ENCODE measurements at regions not wholly inside any gene's neighbourhood (a gene's known extent, or its start where the extent isn't known, plus 50 kb on each side); places are given as distances from the start of the nearest gene placed in this dataset.

DNA sequence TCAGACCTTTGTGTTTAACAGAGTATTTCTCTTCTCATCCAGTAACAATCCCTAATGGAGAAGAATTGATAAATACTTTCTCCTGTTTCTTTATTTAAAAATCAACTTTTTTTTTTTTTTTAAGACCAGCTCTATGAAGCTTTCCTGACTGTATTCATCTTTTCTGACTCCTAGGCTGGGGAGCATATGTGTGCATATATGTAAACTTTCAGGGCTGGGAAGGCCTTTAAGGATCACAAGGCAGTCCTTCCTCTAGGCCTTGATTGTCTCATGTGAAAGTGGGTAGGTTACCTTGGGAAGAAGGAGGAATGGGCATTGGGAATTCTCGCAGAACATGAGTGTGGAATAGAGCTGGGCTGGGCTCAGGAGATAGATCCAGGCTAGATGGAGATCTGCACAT is 292.9 kb upstream of the SALL1 start:
- no peak for DNase-seq

DNA sequence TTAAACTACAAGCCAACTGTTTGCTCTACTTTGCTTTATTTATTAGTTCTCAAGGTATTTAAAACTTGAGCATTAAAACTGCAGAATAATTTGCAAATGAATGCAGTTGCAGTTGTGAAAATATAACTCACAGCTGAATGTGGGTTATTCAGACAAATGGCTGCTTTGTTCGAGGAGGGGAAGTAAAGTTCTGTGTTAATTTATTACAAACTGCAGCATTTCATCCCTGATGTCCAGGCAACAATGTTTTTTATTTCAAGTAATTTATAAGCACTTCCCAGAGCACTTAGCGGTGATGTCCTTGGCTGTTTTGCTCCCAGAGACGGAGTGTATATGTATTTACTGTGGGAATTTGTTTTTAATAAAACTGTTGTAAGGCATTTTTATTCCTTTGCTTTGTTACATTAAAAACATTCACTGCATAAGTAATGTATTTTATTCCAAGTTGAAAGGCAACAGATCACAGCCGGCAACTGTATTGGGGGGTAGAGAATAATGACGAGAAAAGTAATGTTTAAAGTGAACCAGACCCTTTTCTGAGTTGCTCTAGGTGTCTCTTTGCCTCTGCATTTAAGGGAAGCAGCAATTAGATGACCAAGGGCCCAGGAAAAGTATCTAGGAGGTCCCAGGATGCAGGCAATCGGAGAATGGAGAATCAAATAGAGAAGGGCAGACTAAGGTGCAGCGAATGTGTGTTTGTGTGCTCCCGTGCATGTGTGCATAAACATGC is 291.2 kb upstream of the SALL1 start:
- no peak for DNase-seq

DNA sequence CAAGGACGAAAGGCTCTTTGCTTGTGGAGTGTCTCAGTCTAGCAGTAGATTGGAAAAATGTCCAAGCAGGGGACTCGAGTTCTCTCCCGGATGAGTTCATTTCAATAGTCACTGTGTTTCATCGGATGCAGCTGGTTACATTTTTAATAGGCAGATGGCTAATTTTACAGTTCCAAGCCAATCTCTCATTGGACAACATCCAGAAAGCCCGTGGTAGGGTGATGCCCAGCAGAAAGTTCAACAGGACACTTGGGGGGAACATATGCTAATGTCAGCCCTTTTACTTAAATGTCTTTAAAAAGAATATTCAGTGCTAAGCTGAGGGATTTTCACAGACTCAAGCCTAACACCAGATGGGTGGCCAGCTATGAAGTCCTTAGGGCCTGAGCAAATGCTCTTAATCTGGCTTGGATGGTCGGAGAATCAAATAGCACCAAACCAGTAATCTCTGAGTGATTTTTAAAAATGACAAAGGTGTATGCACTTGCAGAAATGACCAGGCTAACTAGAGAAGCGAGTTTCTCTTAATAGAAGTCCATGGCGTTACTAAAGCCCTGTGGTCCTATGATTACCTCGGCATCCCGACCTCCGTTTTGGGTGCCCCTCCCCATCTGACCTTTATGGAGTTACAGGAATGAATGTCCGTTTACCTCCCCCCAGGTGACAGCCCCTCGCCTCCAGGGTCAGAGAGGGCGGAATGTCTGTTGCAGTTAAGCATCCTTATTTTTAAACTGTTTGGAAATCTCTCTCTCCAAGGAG is 289.2 kb upstream of the SALL1 start:
- no peak for DNase-seq

DNA sequence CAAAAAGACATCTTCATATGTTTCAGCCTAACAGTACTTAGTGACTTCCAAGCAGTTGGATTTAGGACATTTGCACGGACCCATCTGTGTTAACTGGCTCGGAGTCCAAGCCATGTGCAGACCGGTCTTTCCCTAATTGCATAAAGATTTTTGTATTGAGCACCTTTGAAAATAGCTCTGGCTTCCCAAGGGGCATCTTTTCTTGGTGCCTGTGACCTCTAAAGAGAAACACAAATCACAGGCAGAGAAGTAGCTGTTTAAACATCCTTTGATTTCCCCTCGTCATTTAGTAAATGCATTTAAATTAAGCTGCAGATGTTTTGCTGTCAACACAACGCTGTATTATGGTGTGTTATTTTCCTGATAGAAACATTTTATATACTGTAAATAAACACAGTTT is 288.2 kb upstream of the SALL1 start:
- DNase-seq = no peak

DNA sequence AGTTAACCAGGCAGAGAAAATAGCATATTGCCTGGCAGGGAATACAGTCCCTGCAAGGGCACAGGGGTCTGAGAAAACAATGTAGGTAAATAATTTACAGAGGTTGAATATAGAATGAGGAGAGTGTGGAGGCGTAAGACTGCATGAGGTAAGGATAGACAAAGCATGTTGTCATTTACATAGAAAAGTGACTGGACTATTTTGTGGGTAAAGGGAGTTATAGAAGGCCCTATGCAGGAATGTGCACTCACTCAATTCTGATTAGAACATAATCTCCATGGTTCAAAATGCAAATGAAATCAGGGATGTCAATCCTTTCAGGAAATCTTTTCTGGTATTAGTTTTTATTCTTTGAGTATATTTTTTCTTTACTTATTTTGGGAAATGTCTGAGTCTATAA is 285.7 kb upstream of the SALL1 start:
- no peak for DNase-seq

DNA sequence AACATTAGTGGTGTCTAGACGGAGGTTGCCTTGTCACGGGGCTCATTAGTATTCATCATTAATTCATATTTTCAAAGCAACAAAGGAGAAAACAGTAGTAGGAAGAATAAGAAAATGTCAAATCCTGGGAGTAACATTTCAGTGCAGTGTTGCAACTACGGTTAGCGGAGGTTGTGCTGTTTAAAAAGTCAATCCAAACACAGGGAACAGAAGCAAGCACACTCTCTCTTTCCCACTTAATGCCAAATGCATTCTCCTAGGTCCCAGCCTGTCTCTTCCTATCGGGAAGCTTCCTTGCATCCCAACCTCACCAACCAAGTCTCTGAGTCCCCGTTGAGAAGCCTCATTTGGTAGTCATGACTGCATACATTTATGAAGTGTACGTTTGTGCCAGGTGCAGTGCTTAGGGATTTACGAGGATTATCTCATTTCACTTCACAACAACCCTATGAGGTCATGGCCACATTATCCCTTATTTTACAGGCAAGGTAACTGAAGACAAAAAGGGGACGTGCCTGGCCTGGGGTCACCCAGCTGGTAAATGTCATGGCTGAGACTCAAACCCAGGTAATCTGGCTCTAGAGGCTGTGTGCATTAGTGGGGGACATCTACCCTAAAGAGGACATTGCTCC is 283.6 kb upstream of the SALL1 start:
- DNase-seq = no peak

DNA sequence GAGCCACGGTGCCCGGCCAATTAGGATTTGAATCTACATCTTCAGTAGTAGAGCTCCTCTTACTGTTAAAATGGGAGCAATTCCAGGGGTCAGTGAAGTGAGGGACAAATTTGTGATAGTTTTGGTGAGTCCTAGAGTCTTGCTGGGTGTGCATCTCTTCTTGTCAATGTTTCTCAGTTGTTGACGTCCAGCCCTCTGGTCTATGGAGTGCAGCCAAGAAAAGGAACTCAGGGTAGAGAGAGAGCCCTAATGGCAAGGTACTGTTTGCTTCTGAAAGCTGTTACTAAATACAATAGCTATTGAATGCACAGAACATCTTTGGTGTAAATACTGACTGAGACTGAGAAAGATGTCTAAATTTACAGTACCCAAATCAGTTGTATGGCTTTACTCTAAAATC is 282.5 kb upstream of the SALL1 start:
- no peak for DNase-seq

DNA sequence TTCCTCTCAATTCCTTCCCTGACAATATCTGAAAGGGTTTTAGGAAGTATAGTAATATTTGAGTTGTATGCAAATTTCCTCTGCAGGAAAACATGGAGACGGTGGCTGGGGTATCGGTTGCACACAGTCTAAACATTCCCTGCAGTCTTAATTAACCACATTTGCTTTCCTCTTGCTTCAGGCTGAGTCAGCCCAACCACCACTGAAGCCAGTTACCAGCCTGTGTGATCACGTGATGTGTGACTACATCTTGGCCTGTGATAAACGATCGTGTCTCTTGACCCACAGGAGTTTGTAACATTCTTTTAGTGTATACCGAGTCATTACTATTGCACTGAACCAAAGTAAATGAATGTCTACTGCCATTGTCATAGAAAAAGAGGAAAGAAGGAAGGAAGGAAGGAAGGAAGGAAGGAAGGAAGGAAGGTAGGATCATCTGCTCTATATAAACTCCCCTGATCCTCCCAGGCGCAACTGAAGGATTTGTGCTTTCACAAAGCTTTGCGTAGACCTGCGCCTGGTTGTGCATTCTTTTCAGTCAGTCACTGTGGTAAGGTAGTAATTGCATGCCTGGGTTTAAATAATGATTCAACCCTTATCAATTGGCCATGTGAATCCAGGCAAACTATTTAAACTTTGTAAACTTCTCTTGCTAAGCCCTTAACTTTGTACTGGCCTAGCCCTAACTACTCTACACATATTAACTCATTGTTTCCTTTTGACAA is 280.6 kb upstream of the SALL1 start:
- no peak for DNase-seq

DNA sequence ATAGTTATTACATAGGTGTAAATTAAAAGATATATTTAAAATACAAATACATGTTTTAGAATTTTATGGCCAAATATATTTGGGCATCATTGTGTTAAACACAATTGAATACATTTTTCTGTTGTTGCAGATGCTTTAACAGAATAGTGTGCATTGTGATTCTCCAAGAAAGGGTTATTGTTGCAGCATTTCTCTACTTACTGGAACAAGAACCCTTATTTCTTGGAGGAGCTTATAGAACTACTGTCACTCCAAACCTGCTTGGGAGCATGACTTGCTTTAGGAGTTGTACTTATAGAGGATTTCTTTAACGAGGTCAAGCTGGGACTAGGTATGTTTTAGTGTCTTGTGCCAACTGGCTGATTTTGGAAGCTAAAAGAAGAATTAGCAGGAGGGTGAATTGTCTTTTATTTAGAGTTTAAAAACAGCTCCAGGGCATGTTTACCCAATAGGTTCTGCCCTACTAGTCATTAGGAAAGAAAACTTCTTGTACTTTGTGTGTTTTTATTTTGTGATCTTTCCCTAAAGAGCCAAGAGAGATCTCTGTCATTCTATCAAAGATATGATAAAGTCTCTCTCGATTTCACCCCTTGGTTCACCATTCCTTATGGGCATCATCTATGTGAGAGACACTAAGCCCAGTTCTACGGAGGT is 279.8 kb upstream of the SALL1 start:
- no peak for DNase-seq

DNA sequence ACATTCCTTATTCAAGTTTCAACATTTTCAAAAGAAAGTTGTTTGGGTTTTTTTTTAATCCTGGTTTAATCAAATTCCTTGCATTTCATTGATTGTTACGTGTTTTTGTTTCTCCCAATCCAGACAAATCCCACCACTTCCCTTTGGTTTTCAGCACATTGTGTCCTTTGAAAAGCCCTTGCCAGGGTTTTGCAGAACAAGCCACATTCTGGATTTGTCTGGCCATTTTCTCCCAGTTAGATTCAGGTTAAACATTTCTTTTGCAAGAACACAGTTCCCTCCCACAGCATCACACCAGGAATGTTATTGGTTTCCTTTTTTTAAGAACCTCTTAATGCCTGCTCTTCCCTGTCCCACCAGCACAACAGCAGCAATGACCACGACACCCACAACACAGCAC is 278.0 kb upstream of the SALL1 start:
- no peak for DNase-seq

DNA sequence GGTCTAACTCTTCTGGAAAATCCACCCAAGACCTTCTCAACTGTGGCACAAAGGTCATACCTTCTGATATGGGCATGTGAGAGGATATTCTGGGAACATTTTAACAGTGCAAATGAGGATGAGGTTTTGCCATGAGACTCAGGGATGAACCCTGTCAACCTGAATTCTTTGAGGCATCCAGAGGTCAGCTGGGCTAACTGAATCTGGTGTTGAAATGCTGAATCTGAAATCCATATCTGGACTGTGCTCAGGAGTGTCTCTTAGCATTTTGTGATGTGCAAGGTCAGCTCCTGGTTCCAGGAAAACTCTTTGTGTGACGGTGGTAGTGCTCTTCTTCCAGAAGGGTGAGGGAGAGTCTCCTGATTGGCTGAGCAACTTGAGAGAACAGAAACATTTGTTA is 276.0 kb upstream of the SALL1 start:
- no peak for DNase-seq

DNA sequence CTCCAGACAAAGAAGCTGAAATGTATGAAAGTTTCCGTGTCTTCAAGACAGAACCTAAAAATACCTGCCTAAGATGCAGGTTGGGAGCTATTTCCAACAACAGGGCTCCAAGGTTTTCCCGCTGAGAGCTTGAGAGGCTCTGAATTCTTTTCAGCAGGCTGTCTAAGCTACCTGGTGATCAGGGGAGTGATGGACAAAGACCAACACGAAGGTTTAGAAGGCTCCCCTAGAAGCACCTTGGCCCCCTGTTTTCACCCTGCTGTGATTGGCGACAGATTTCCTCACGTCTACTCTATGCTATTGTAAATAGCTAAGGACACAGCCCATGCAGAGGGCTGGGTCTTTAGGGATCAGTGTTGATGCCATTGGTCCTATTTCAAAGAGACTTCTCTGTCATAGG is 275.2 kb upstream of the SALL1 start:
- DNase-seq = no peak

DNA sequence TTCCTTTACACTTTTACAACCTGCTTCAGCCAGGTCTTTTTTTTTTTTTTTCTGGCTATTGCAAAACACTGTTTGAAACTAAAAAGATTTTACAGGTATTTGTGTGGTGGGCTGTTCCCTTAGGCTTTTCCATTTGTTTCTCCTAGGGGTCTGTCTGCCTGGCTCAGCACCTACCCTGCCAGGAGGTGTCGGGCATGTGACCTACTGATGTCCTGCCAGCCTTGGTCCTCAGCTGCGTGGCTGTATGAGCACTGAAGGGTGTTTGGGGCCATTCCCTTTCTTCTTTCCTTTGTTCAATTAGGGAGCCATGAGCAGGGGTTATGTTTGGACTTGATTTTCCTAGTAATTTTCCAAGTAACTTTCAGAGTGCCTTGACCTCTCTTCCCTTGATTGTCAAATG is 269.2 kb upstream of the SALL1 start:
- DNase-seq = no peak

DNA sequence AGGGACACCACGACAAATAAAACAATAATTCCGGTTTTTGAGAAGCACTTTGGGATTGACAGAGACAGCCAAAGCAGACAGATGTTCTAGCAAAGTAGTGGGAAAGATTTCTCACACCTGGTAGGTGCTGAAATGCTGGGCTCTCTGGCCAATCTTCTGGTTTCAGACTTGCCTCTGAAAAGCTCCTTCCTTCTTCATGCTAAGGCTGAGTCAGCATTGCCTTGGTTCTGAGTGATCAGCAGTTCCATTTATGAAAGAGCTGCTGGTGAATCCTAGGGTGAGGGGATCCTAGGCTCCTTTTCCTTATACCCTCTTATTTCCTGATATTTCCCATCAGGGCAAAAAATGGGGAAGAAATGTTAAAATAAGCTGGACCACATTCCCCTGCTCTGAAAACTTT is 268.7 kb upstream of the SALL1 start:
- no peak for DNase-seq

DNA sequence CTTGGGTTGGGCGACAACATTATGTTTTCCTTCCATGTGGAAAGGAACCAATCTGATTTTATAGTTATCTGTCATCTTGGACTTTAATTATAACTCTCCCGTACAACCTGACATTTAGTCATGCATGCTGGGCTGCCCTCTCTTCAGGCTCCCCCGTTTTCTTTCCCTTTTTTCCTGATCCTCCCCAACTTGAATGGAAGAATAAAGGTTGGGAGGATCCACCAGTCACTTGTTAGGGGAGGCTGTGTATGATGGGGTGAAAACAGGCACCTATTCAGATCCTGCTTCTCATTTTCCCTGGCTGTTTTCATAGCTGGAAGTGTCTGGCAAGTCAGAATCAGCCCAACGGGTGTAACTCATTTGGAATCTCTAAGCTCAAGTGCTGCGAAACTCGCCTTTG is 267.2 kb upstream of the SALL1 start:
- DNase-seq = no peak

DNA sequence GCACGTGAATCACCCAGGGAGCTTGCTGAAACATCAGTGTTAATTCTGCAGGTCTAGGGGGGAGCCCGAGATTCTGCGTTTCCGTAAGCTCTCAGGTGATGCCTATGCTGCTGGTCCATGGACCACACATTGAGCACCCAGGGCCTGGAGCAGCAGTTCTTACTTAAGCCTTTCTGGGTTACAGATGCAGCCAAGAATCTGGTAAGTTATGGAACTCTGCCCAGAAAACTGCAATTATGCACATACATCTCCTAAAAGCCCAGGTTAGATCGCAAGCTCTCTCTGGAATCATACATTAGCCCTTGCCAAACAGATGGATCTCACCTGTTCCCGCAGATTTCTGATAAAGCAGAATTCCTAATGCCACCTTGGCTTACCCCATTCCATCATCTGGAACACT is 265.9 kb upstream of the SALL1 start:
- DNase-seq = no peak

DNA sequence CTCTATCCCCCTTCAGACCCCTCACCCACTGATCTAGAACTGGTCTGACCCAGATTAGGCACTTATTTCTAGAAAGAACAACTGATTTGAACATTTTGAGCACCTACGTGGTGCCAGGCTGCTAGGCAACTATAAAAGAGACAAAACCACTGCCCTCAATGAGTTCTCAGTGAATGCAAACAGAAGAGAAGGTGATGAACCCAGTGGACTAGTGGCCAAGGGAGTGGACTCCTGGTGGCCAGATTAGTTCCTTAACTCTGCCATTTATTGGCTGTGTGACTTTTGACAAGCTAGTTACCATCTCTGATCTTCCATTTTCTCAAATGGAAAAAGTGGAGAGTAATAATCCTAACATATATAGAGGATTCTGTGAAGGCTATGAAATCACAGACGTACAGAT is 259.1 kb upstream of the SALL1 start:
- DNase-seq = no peak

DNA sequence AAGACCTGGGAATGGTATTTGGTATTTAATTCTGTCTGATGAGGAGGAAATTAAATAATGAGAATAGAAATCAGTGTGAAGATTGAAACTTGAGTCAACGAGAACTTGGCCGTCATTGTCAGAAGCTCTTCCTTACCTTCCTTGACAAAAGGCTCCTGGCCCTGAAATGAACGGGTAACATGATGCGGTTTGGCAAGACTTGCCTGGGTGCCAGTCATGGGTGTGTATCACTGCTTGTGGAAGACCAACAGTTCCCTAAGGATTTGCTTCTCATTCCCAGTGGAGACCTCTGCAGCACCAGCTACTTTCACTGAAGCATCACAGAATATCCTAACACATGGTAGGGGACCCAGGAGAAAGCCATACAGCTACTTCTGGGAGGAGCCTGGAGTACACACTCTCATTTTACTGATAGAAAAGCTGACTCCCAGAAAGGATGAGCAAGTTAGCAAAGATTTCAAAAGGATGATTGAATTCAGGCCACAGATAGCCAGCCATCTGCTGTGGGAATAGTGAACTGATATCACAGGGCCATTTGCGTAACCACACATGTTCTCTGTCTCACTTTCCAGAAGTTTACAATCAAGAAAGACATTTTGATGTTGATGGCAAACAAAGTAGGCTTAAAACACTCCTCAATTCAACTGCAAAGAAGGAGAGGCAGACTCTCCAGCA is 258.1 kb upstream of the SALL1 start:
- no peak for DNase-seq

DNA sequence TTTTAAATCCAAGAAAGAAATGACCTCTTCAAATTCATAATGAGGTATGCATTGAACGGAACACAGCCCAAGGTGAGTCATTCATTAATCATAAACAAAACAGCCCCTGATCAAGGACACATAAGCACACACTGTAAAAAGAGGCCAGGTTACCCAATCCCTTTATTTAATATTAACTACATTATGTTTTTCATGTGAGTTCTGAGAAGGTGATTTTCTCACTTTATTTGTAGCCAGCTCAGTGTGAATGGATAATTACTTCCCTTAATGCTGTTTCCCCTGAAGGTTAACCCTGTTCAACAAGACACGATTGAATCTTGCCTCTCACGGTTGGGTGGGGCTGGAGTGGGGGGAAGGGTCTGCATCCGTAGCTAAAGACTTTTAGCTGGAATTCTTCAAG is 257.3 kb upstream of the SALL1 start:
- no peak for DNase-seq

DNA sequence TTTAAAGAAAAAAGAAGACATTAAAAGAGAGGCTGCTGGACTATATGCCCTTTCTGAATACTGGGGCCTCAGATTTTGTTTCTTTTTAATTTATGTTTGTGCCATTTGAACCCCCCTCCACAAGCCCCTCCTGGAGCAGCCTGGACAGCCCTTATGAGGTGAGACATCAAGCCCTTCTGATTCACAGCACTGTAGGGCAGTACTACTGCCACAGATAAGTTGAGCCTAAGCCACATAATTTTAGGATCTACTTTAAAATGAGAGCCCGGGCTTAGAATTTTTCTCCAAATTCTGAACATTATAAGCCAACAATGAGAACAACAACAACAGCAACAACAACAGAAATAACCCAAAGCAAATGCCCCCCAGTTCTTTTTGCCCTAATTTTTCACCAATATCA is 256.9 kb upstream of the SALL1 start:
- no peak for DNase-seq

DNA sequence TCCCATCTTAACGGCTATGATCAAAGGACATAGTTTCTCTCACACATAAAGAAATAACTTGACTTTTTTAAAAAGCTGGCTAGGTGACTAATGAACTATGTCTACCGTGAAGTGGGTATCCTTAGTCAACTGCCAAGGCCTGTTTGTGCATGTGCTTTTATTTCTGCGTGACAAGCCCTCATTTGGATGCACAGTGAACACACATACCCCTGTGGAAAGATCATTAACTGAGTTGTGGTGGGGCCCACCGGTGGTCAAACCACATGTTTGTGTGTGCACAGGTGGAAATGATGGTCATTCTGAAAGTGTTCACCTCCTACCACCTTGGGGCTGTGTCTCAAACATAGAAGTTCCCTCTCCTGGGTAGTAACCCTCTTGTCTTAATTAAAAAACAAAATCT is 256.1 kb upstream of the SALL1 start:
- no peak for DNase-seq

DNA sequence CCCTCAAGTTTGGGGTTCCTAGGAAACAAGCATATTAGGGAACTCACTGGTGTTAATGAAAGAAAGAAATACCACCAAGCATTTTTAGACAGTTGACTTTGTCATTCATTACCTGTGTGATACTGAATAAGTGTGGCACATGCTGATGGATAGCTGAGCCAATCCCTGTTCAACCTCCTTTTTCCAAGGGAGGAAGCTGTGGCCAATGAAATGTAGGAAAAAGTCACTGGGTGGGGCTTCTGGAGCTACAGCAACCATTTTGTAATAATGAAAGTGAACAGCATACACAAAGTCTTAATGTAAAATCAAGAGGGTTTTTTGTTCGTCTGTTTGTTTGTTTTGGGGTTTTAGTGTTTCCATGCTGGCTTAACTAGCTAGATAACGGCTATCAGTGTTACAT is 254.3 kb upstream of the SALL1 start:
- no peak for DNase-seq

DNA sequence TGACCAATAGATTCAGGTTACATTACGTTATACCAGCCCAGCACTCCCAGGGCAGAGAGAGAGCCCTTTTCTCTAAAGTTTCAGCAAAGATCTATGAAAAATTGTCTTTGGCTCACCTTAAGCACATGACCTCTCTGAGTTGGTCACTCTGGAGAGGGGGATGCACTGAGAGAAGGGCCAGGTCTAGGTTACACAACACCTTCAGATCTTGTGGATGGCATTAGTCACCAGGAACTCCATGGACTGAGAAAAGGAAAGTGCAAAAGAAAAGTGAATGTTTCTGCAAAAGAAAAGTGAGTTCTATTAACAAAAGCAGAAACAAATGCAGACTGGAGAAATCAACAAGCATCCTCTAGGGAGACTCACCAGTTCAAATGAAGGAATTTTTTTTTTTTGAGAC is 253.3 kb upstream of the SALL1 start:
- no peak for DNase-seq

Data from GF-D8 (cell line).